ENCODE measurements at regions not wholly inside any gene's neighbourhood (a gene's known extent, or its start where the extent isn't known, plus 50 kb on each side); places are given as distances from the start of the nearest gene placed in this dataset.

GRCh38 chr14:46290706-46291105 lies 360.9 kb downstream of the RPL10L start:
- CTCF ChIA-PET, result no interaction called here

GRCh38 chr14:46279776-46280175 lies 371.8 kb downstream of the RPL10L start:
- Histone ChIP-seq H3K27ac (ENCODE audit: insufficient read depth, low read depth, low read length) (no peak overlapping the region), H3K9me1 (replicated peaks; ENCODE audit: control insufficient read depth, extremely low read depth, insufficient read depth, low read length) (no peaks in the 10 kb centered on the region), H3K79me2 (ENCODE audit: control insufficient read depth, insufficient read depth, low read length) (no peaks in the 10 kb centered on the region), H3K4me3 (replicated peaks in 1 of 3; ENCODE audit: insufficient read depth in 1 of 3, low read depth in 1 of 3, low read length in 3 of 3) (no peak overlapping the region), H3K9ac (replicated peaks; ENCODE audit: extremely low read depth, insufficient read depth, low read length) (no peak overlapping the region), H3K4me2 (ENCODE audit: insufficient read depth, low read length) (no peak overlapping the region), H2AFZ (ENCODE audit: low read depth, low read length) (no peak overlapping the region), H3K27me3 (ENCODE audit: control insufficient read depth in 2 of 2, insufficient read depth in 2 of 2, low read length in 2 of 2) (no peaks in the 10 kb centered on the region), H3K4me1 (ENCODE audit: control insufficient read depth, extremely low read depth, insufficient read depth, low read length) (no peaks in the 10 kb centered on the region), H4K20me1 (replicated peaks; ENCODE audit: control insufficient read depth, extremely low read depth, insufficient read depth, low read length) (no peaks in the 10 kb centered on the region), H3K9me3 (replicated peaks; ENCODE audit: control insufficient read depth, insufficient read depth, low read length) (no peaks in the 10 kb centered on the region), H3K36me3 (ENCODE audit: control insufficient read depth in 2 of 2, extremely low read depth in 1 of 2, insufficient read depth in 2 of 2, low read length in 2 of 2) (no peaks in the 10 kb centered on the region)
- ChIA-PET POLR2A (no interaction called here), CTCF (no interaction called here)
- no peak for DNase-seq (ENCODE audit: low read depth, low spot score)
- no peak for TF ChIP-seq CTCF (IDR thresholded peaks at IDR 0.05; ENCODE audit: extremely low read depth in 1 of 2, insufficient read depth in 1 of 2, low read depth in 1 of 2, low read length in 2 of 2)
- no peak for TF ChIP-seq POLR2A (IDR thresholded peaks at IDR 0.05; ENCODE audit: low read depth, low read length)
- TF ChIP-seq GATA2 (IDR thresholded peaks at IDR 0.05; ENCODE audit: insufficient read depth, insufficient read length, low read depth, low read length), result no peak
- TF ChIP-seq MYC (IDR thresholded peaks at IDR 0.05; ENCODE audit: low read depth, low read length), result no peak
- TF ChIP-seq, protein P1, sequence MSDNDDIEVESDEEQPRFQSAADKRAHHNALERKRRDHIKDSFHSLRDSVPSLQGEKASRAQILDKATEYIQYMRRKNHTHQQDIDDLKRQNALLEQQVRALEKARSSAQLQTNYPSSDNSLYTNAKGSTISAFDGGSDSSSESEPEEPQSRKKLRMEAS (IDR thresholded peaks at IDR 0.05; ENCODE audit: insufficient read depth, insufficient read length), result no peak
- no peak for TF ChIP-seq EZH2 (IDR thresholded peaks at IDR 0.05; ENCODE audit: borderline replicate concordance, low read depth, low read length, severe bottlenecking)
- no peak for TF ChIP-seq POLR2AphosphoS5 (IDR thresholded peaks at IDR 0.05; ENCODE audit: insufficient read depth, low read depth, low read length)
- TF ChIP-seq JUN (IDR thresholded peaks at IDR 0.05; ENCODE audit: borderline replicate concordance, insufficient read depth, insufficient read length, low read depth), result no peak
- no peak for TF ChIP-seq FOS (IDR thresholded peaks at IDR 0.05; ENCODE audit: borderline replicate concordance, insufficient read depth, low read length)
- no TSS peak for BruUV-seq (replicated peaks)
- intact Hi-C loops (cut with micrococcal nuclease), result no loop called here
- dilution Hi-C loops (cut with MboI; ENCODE audit: extremely low pct_ligation_motif_present, low sequenced_read_pairs), result no loop called here
- no peak for FAIRE-seq

More at GRCh38 chr14:46290706-46291105, 360.9 kb downstream of the RPL10L start:
- Histone ChIP-seq H2AFZ (ENCODE audit: low read depth, low read length) (no peak overlapping the region), H3K4me3 (replicated peaks in 1 of 3; ENCODE audit: insufficient read depth in 1 of 3, low read depth in 1 of 3, low read length in 3 of 3) (no peak overlapping the region), H3K9me3 (replicated peaks; ENCODE audit: control insufficient read depth, insufficient read depth, low read length) (no peaks in the 10 kb centered on the region), H3K9me1 (replicated peaks; ENCODE audit: control insufficient read depth, extremely low read depth, insufficient read depth, low read length) (no peaks in the 10 kb centered on the region), H3K4me2 (ENCODE audit: insufficient read depth, low read length) (no peak overlapping the region), H3K27me3 (ENCODE audit: control insufficient read depth in 2 of 2, insufficient read depth in 2 of 2, low read length in 2 of 2) (no peaks in the 10 kb centered on the region), H3K27ac (ENCODE audit: insufficient read depth, low read depth, low read length) (no peak overlapping the region), H3K4me1 (ENCODE audit: control insufficient read depth, extremely low read depth, insufficient read depth, low read length) (no peaks in the 10 kb centered on the region), H4K20me1 (replicated peaks; ENCODE audit: control insufficient read depth, extremely low read depth, insufficient read depth, low read length) (no peaks in the 10 kb centered on the region), H3K9ac (replicated peaks; ENCODE audit: extremely low read depth, insufficient read depth, low read length) (no peak overlapping the region), H3K79me2 (ENCODE audit: control insufficient read depth, insufficient read depth, low read length) (no peaks in the 10 kb centered on the region), H3K36me3 (ENCODE audit: control insufficient read depth in 2 of 2, extremely low read depth in 1 of 2, insufficient read depth in 2 of 2, low read length in 2 of 2) (no peaks in the 10 kb centered on the region)
- DNase-seq (ENCODE audit: low read depth, low spot score) (no peak), FAIRE-seq (no peak)
- intact Hi-C loops (cut with micrococcal nuclease) (no loop called here), dilution Hi-C loops (cut with MboI; ENCODE audit: extremely low pct_ligation_motif_present, low sequenced_read_pairs) (no loop called here)
- POLR2A ChIA-PET, result no interaction called here
- TF ChIP-seq POLR2AphosphoS5 (IDR thresholded peaks at IDR 0.05; ENCODE audit: insufficient read depth, low read depth, low read length), result no peak
- TF ChIP-seq GATA2 (IDR thresholded peaks at IDR 0.05; ENCODE audit: insufficient read depth, insufficient read length, low read depth, low read length), result no peak
- TF ChIP-seq EZH2 (IDR thresholded peaks at IDR 0.05; ENCODE audit: borderline replicate concordance, low read depth, low read length, severe bottlenecking), result no peak
- TF ChIP-seq JUN (IDR thresholded peaks at IDR 0.05; ENCODE audit: borderline replicate concordance, insufficient read depth, insufficient read length, low read depth), result no peak
- TF ChIP-seq FOS (IDR thresholded peaks at IDR 0.05; ENCODE audit: borderline replicate concordance, insufficient read depth, low read length), result no peak
- TF ChIP-seq, protein P1 (IDR thresholded peaks at IDR 0.05; ENCODE audit: insufficient read depth, insufficient read length), result no peak
- BruUV-seq (replicated peaks), result no TSS peak
